Spinal cord (tissue), 9 donors: ENCODE measurements at regions not wholly inside any gene's neighbourhood (a gene's known extent, or its start where the extent isn't known, plus 50 kb on each side); places are given as distances from the start of the nearest gene placed in this dataset.

Source experiments
- DNase-seq, 6 donors: peaks; one replicate each; pipeline versions ENCODE4 v3.0.0 to v3.0.0-alpha.2; 2013 to 2015; ENCODE audit warnings: low spot score in 6 of 6, low read depth in 4 of 6
- H3K27ac ChIP-seq: one replicate; pipeline ENCODE4 v1.5.1; 2013; ENCODE audit warnings: low read depth, low read length, control low read depth
- H3K27me3 ChIP-seq: one replicate; pipeline ENCODE4 v1.6.1; 2013; ENCODE audit warnings: low read length; ENCODE audit not compliant: control insufficient read depth, insufficient read depth
- H3K36me3 ChIP-seq: one replicate; pipeline ENCODE4 v1.6.1; 2013; ENCODE audit warnings: low read length; ENCODE audit not compliant: control insufficient read depth, insufficient read depth
- H3K4me1 ChIP-seq: one replicate; pipeline ENCODE4 v1.6.1; 2013; ENCODE audit warnings: low read length; ENCODE audit not compliant: control insufficient read depth, insufficient read depth
- H3K4me3 ChIP-seq: one replicate; pipeline ENCODE4 v1.5.1; 2013; ENCODE audit warnings: low read depth, low read length, control low read depth
- H3K9me3 ChIP-seq: one replicate; pipeline ENCODE4 v1.6.1; 2013; ENCODE audit warnings: low read length; ENCODE audit not compliant: control insufficient read depth, insufficient read depth
- WGBS: methylation state at CpG from one replicate; pipeline ENCODE4 v1.1.5; 2013; ENCODE audit warnings: missing lambda C conversion rate; ENCODE audit not compliant: insufficient coverage; 5-methylcytosine and 5-hydroxymethylcytosine counted together
- donor health status: healthy.

GRCh38 chr9:88191456-88191855 is 53.2 kb upstream of the SPATA31C2 start:
- H3K27ac ChIP-seq = no peak overlapping the region
- no peak overlapping the region for H3K4me3 ChIP-seq
- no peaks in the 10 kb centered on the region for H3K27me3 ChIP-seq
- no peaks in the 10 kb centered on the region for H3K4me1 ChIP-seq
- H3K9me3 ChIP-seq = no peaks in the 10 kb centered on the region
- WGBS = 54% methylated on average over 1 of the region's 2 CpGs
- H3K36me3 ChIP-seq = no peaks in the 10 kb centered on the region
- no peak for DNase-seq

GRCh38 chr9:88189371-88189770 is 51.1 kb upstream of the SPATA31C2 start:
- no peak overlapping the region for H3K27ac ChIP-seq
- no peak for DNase-seq
- H3K27me3 ChIP-seq = no peaks in the 10 kb centered on the region
- H3K36me3 ChIP-seq = no peaks in the 10 kb centered on the region
- no CpG with 5 or more reads among the region's 1 CpG for WGBS
- no peak overlapping the region for H3K4me3 ChIP-seq
- no peaks in the 10 kb centered on the region for H3K4me1 ChIP-seq
- H3K9me3 ChIP-seq = no peaks in the 10 kb centered on the region
